ENCODE measurements at regions not wholly inside any gene's neighbourhood (a gene's known extent, or its start where the extent isn't known, plus 50 kb on each side); places are given as distances from the start of the nearest gene placed in this dataset.

GRCh38 chr9:107210775-107211174 lies 72.3 kb upstream of the RAD23B start:
- no peak for DNase-seq (ENCODE audit: low read depth in 2 of 2)

- no peak for DNase-seq (ENCODE audit: low read depth in 2 of 2)
Measured at GRCh38 chr9:107211284-107211923, 71.7 kb upstream of the RAD23B start.

- DNase-seq (ENCODE audit: low read depth in 2 of 2) = no peak
Measured at GRCh38 chr9:107212613-107213012, 70.5 kb upstream of the RAD23B start.

GRCh38 chr9:107213080-107213479 lies 70.0 kb upstream of the RAD23B start:
- no peak for DNase-seq (ENCODE audit: low read depth in 2 of 2)

- peak; percentile 15 to 20 for DNase-seq (ENCODE audit: low read depth in 2 of 2)
Measured at GRCh38 chr9:107213561-107214028, 69.5 kb upstream of the RAD23B start.

GRCh38 chr9:107214381-107214780 lies 68.7 kb upstream of the RAD23B start:
- DNase-seq (ENCODE audit: low read depth in 2 of 2) = no peak

GRCh38 chr9:107214915-107215314 lies 68.2 kb upstream of the RAD23B start:
- no peak for DNase-seq (ENCODE audit: low read depth in 2 of 2)

- no peak for DNase-seq (ENCODE audit: low read depth in 2 of 2)
Measured at GRCh38 chr9:107215381-107215780, 67.7 kb upstream of the RAD23B start.

GRCh38 chr9:107216329-107216728 lies 66.8 kb upstream of the RAD23B start:
- DNase-seq (ENCODE audit: low read depth in 2 of 2) = no peak

GRCh38 chr9:107218829-107219485 lies 64.1 kb upstream of the RAD23B start:
- DNase-seq (ENCODE audit: low read depth in 2 of 2) = no peak

- no peak for DNase-seq (ENCODE audit: low read depth in 2 of 2)
Measured at GRCh38 chr9:107219486-107220077, 63.5 kb upstream of the RAD23B start.

- DNase-seq (ENCODE audit: low read depth in 2 of 2) = no peak
Measured at GRCh38 chr9:107221321-107221720, 61.8 kb upstream of the RAD23B start.

- no peak for DNase-seq (ENCODE audit: low read depth in 2 of 2)
Measured at GRCh38 chr9:107222020-107222522, 61.0 kb upstream of the RAD23B start.

- DNase-seq (ENCODE audit: low read depth in 2 of 2) = no peak
Measured at GRCh38 chr9:107223381-107223780, 59.7 kb upstream of the RAD23B start.

GRCh38 chr9:107224252-107224651 lies 58.8 kb upstream of the RAD23B start:
- DNase-seq (ENCODE audit: low read depth in 2 of 2) = no peak

GRCh38 chr9:107226421-107226820 lies 56.7 kb upstream of the RAD23B start:
- no peak for DNase-seq (ENCODE audit: low read depth in 2 of 2)

- DNase-seq (ENCODE audit: low read depth in 2 of 2) = no peak
Measured at GRCh38 chr9:107227774-107228173, 55.3 kb upstream of the RAD23B start.

- DNase-seq (ENCODE audit: low read depth in 2 of 2) = no peak
Measured at GRCh38 chr9:107228496-107229039, 54.5 kb upstream of the RAD23B start.

- DNase-seq (ENCODE audit: low read depth in 2 of 2) = no peak
Measured at GRCh38 chr9:107229241-107229741, 53.8 kb upstream of the RAD23B start.

Measured in activated CD8-positive, alpha-beta memory T cell treated with anti-CD3 and anti-CD28 coated beads for 4 hours (primary cell).